Keratinocyte (primary cell): ENCODE measurements at regions not wholly inside any gene's neighbourhood (a gene's known extent, or its start where the extent isn't known, plus 50 kb on each side); places are given as distances from the start of the nearest gene placed in this dataset.

ENCODE experiments used
- CTCF ChIP-seq, 3 experiments: IDR thresholded peaks in 1 of 3; conservative IDR thresholded peaks in 1 of 3; optimal IDR thresholded peaks in 1 of 3; 2 replicates in 2 of 3; 3 replicates in 1 of 3; pipeline versions ENCODE3 to v1.5.1; 2011; ENCODE audit warnings: low read length in 3 of 3, mild to moderate bottlenecking in 3 of 3, moderate library complexity in 2 of 3, control low read depth in 1 of 3, inconsistent platforms in 1 of 3; ENCODE audit not compliant: insufficient read depth in 2 of 3; ENCODE audit errors: extremely low read depth in 1 of 3
- EZH2 ChIP-seq: IDR thresholded peaks from one replicate; pipeline ENCODE4 v1.6.1; 2012; ENCODE audit warnings: inconsistent platforms, mild to moderate bottlenecking, low read length, moderate library complexity

GRCh38 chr1:209042413-209042812 lies 541.1 kb upstream of the CAMK1G start:
- TF ChIP-seq CTCF (optimal IDR thresholded peaks at IDR 0.05 in 1 of 3, IDR thresholded peaks at IDR 0.05 in 1 of 3, conservative IDR thresholded peaks at IDR 0.05 in 1 of 3; ENCODE audit: extremely low read depth in 1 of 3, insufficient read depth in 2 of 3, low read length in 3 of 3) (no peak), EZH2 (no peak)
